DND-41 (cell line): ENCODE measurements at regions not wholly inside any gene's neighbourhood (a gene's known extent, or its start where the extent isn't known, plus 50 kb on each side); places are given as distances from the start of the nearest gene placed in this dataset.
"Not testable (repeated sequence)": the region's sequence is repeated elsewhere in the genome, so short reads cannot be mapped to it uniquely, and the experiment has no call there.

ENCODE experiments used
- ATAC-seq: fragments of 200-7000 bp; cut with Tn5 transposase; 3 replicates; pipeline ENCODE4 v1.9.1; 2021; ENCODE audit warnings: low read depth; ENCODE audit not compliant: insufficient read depth
- DNase-seq: peaks from one replicate; pipeline ENCODE4 v3.0.0-alpha.2; 2020
- H2AFZ ChIP-seq: 2 replicates; pipeline ENCODE4 v1.6.0; 2012; ENCODE audit warnings: low read depth, low read length
- H3K27ac ChIP-seq: 2 replicates; pipeline ENCODE4 v1.5.1; 2012; ENCODE audit warnings: low read length, inconsistent platforms
- H3K27me3 ChIP-seq: fragments of 200-600 bp; sonication (generic); 2 replicates; pipeline ENCODE4 v1.6.0; 2012; ENCODE audit warnings: low read length, mild to moderate bottlenecking, inconsistent platforms; ENCODE audit not compliant: insufficient read depth, poor library complexity
- H3K36me3 ChIP-seq: 2 replicates; pipeline ENCODE4 v1.5.1; 2012; ENCODE audit warnings: low read length, inconsistent platforms; ENCODE audit not compliant: insufficient read depth
- H3K4me1 ChIP-seq: 2 replicates; pipeline ENCODE4 v1.5.1; 2012; ENCODE audit warnings: mild to moderate bottlenecking, low read length; ENCODE audit not compliant: insufficient read depth
- H3K4me2 ChIP-seq: 2 replicates; pipeline ENCODE4 v1.6.0; 2012; ENCODE audit warnings: mild to moderate bottlenecking, moderate library complexity, low read length, inconsistent platforms; ENCODE audit not compliant: insufficient read depth
- H3K4me3 ChIP-seq, 2 experiments: fragments of 200-600 bp in 1 of 2; shearing (Covaris generic) in 1 of 2; 2 replicates each; pipeline ENCODE4 v1.5.1; 2012 to 2016; ENCODE audit warnings: inconsistent platforms in 2 of 2, low read length in 2 of 2, mild to moderate bottlenecking in 2 of 2, low read depth in 1 of 2, moderate library complexity in 1 of 2
- H3K79me2 ChIP-seq: 2 replicates; pipeline ENCODE4 v1.6.0; 2012; ENCODE audit warnings: low read length, inconsistent platforms; ENCODE audit not compliant: insufficient read depth
- H3K9ac ChIP-seq: 2 replicates; pipeline ENCODE4 v1.6.0; 2012; ENCODE audit warnings: low read depth, mild to moderate bottlenecking, inconsistent platforms, low read length, moderate library complexity
- H3K9me3 ChIP-seq: 2 replicates; pipeline ENCODE4 v1.5.1; 2012; ENCODE audit warnings: low read length, moderate library complexity, mild to moderate bottlenecking, inconsistent platforms; ENCODE audit not compliant: insufficient read depth, severe bottlenecking
- H4K20me1 ChIP-seq: 2 replicates; pipeline ENCODE4 v1.6.0; 2012; ENCODE audit warnings: low read length; ENCODE audit not compliant: insufficient read depth
- CTCF ChIP-seq: IDR thresholded peaks from 2 replicates; pipeline ENCODE4 v1.5.1; 2012; ENCODE audit warnings: borderline replicate concordance, low read length, moderate library complexity, mild to moderate bottlenecking; ENCODE audit not compliant: poor library complexity, severe bottlenecking; ENCODE audit errors: extremely low read depth
- EZH2 ChIP-seq: IDR thresholded peaks from 3 replicates; pipeline ENCODE4 v1.6.1; 2012; ENCODE audit warnings: borderline replicate concordance, low read depth, mild to moderate bottlenecking, moderate library complexity, low read length, inconsistent platforms; ENCODE audit not compliant: severe bottlenecking

- no peak for ATAC-seq
- no peak overlapping the region for H2AFZ ChIP-seq
- no peak overlapping the region for H3K9ac ChIP-seq
- no peak for TF ChIP-seq EZH2
- TF ChIP-seq CTCF: no peak
- H4K20me1 ChIP-seq: no peaks in the 10 kb centered on the region
- H3K9me3 ChIP-seq: no peaks in the 10 kb centered on the region
- no peak overlapping the region for H3K4me3 ChIP-seq
- H3K27me3 ChIP-seq: peaks cover 5% of the 10 kb centered on the region
- no peak for DNase-seq
- no peak overlapping the region for H3K27ac ChIP-seq
- no peaks in the 10 kb centered on the region for H3K79me2 ChIP-seq
- no peaks in the 10 kb centered on the region for H3K36me3 ChIP-seq
- no peak overlapping the region for H3K4me2 ChIP-seq
- no peaks in the 10 kb centered on the region for H3K4me1 ChIP-seq
Measured at GRCh38 chr7:156522801-156523200, 117.8 kb upstream of the RNF32 start.

- Histone ChIP-seq H3K4me3 (no peak overlapping the region), H3K36me3 (no peaks in the 10 kb centered on the region), H3K79me2 (no peaks in the 10 kb centered on the region), H3K4me1 (no peaks in the 10 kb centered on the region), H3K27ac (no peak overlapping the region), H3K9ac (no peak overlapping the region), H3K9me3 (no peaks in the 10 kb centered on the region), H2AFZ (no peak overlapping the region), H3K27me3 (peaks cover 5% of the 10 kb centered on the region), H4K20me1 (no peaks in the 10 kb centered on the region), H3K4me2 (no peak overlapping the region)
- DNase-seq: no peak
- ATAC-seq: no peak
- TF ChIP-seq EZH2 (no peak), CTCF (no peak)
Measured at GRCh38 chr7:156519070-156519469, 121.5 kb upstream of the RNF32 start.

- no peak overlapping the region for H3K4me3 ChIP-seq
- peaks cover 5% of the 10 kb centered on the region for H3K27me3 ChIP-seq
- ATAC-seq: no peak
- H3K27ac ChIP-seq: no peak overlapping the region
- TF ChIP-seq EZH2: no peak
- TF ChIP-seq CTCF: no peak
- H3K4me2 ChIP-seq: no peak overlapping the region
- H3K9me3 ChIP-seq: no peaks in the 10 kb centered on the region
- no peak overlapping the region for H3K9ac ChIP-seq
- no peaks in the 10 kb centered on the region for H4K20me1 ChIP-seq
- no peaks in the 10 kb centered on the region for H3K36me3 ChIP-seq
- no peak overlapping the region for H2AFZ ChIP-seq
- DNase-seq: no peak
- H3K79me2 ChIP-seq: no peaks in the 10 kb centered on the region
- no peaks in the 10 kb centered on the region for H3K4me1 ChIP-seq
Measured at GRCh38 chr7:156518466-156518865, 122.1 kb upstream of the RNF32 start.

GRCh38 chr7:156517858-156518257 lies 122.7 kb upstream of the RNF32 start:
- not testable (repeated sequence) for H3K9me3 ChIP-seq, H3K27ac ChIP-seq, H3K36me3 ChIP-seq, H3K79me2 ChIP-seq, H4K20me1 ChIP-seq, H3K9ac ChIP-seq, H2AFZ ChIP-seq, H3K4me1 ChIP-seq, H3K27me3 ChIP-seq, H3K4me2 ChIP-seq, DNase-seq, H3K4me3 ChIP-seq, ATAC-seq
